GM10266 (cell line): ENCODE measurements at regions not wholly inside any gene's neighbourhood (a gene's known extent, or its start where the extent isn't known, plus 50 kb on each side); places are given as distances from the start of the nearest gene placed in this dataset.

Source experiments
- DNase-seq: peaks from one replicate; pipeline ENCODE4 v3.0.0; 2012; ENCODE audit errors: extremely low spot score
- TF ChIP-seq, protein P1 (sequence below): IDR thresholded peaks from 2 replicates; pipeline ENCODE4 v1.5.1; 2012; ENCODE audit warnings: mild to moderate bottlenecking, low read depth; ENCODE audit not compliant: control insufficient read depth, insufficient read depth; ENCODE audit errors: missing control alignments

DNA sequence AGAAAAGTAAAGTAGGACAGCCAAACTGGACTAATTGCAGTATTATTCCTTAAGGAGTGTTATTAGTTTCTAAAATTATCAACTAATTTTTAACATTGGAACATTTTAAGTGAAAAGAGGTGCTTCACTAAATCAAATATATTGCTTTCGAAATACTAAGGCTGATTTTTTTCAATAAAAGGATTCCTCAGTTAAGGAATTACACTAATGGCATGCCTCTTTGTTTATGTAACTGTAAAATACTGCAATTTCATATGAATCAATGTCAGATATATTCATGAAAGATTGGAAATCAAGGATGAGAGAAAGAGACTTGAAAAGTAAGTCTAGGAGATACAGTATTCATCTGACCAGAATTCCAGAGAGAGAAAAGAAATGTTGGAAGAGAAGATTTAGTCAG lies 129.8 kb downstream of the TANC2 start:
- no peak for DNase-seq
- TF ChIP-seq, protein P1, sequence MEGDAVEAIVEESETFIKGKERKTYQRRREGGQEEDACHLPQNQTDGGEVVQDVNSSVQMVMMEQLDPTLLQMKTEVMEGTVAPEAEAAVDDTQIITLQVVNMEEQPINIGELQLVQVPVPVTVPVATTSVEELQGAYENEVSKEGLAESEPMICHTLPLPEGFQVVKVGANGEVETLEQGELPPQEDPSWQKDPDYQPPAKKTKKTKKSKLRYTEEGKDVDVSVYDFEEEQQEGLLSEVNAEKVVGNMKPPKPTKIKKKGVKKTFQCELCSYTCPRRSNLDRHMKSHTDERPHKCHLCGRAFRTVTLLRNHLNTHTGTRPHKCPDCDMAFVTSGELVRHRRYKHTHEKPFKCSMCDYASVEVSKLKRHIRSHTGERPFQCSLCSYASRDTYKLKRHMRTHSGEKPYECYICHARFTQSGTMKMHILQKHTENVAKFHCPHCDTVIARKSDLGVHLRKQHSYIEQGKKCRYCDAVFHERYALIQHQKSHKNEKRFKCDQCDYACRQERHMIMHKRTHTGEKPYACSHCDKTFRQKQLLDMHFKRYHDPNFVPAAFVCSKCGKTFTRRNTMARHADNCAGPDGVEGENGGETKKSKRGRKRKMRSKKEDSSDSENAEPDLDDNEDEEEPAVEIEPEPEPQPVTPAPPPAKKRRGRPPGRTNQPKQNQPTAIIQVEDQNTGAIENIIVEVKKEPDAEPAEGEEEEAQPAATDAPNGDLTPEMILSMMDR, result no peak

DNA sequence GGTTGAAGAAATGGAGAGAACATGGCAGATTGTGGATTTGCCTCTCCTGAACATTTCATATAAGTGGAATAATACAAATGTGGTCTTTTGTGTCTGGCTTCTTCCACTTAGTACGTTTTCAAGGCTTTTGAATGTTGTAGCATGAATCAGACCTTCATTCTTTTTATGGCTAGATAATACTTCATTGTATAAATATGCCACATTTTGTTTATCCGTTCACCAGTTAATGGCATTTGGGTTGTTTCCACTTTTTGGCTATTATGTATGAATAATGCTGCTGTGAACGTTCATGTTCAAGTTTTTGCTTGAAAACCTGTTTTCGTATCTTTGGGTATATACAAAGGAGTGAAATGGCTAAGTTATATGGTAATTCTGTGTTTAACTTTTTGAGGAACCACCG lies 130.4 kb downstream of the TANC2 start:
- TF ChIP-seq, protein P1, result no peak
- DNase-seq, result no peak

DNA sequence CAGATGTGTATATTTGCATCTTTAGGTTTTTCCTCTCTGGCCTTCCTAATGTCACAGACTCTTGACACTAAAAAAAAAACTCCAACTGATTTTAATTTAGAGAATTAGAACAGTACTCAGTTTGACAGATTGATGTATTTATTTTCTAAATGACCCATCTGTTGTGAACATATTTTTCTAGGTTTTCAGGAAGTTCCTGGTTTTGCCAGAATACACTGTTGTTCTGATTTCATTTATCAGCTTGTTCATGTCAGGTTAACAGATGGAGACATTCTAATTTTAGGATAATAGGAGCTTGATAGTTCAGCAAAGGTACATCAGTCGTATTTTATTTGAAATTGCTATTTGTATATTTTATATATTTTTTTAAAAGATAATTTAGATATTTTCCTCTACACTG lies 133.4 kb downstream of the TANC2 start:
- TF ChIP-seq, protein P1, result no peak
- no peak for DNase-seq

DNA sequence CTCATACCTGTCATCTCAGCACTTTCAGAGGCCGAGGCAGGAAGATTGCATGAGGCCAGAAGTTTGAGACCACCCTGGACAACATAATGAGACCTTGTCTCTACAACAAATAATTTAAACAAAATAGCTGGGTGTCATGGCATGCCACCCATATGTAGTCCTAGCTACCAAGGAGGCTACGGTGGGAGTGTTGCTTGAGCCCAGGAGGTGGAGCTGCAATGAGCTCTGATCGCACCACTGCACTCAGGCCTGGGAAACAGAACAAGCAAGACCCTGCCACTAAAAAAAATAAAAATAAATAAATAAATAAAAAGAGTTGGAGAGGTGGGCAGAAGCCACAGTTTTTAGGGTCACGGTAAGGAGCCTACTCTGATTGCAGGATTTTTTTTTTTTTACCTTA lies 136.0 kb downstream of the TANC2 start:
- TF ChIP-seq, protein P1, result no peak
- DNase-seq, result no peak

- TF ChIP-seq, protein P1, result no peak
- DNase-seq, result no peak
Measured at GRCh38 chr17:63106050-63106449, 140.0 kb downstream of the TANC2 start.

DNA sequence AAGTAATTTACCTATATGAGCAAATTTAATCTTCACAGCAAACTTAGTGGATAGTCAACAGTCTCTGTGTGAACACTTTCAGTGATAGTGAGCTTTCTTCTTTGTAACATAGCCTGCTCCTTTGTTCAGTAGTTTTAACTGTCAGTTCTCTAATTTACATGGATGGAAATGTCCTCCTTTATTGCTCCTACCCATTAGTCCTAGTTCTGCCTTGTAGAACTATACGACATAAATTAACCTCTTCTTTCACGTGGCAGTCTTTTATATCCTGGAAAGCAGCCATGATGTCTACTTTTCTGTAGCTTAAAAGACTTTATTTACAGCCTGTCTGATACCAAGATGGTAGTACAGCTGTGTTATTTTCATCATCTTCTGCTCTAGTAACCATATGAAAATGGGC lies 143.6 kb downstream of the TANC2 start:
- no peak for DNase-seq
- TF ChIP-seq, protein P1, result no peak

- TF ChIP-seq, protein P1, result peak; percentile 14
- peak; percentile 6 for DNase-seq
Measured at GRCh38 chr17:63113167-63113566, 147.1 kb downstream of the TANC2 start.
